ENCODE measurements at regions not wholly inside any gene's neighbourhood (a gene's known extent, or its start where the extent isn't known, plus 50 kb on each side); places are given as distances from the start of the nearest gene placed in this dataset.

DNA sequence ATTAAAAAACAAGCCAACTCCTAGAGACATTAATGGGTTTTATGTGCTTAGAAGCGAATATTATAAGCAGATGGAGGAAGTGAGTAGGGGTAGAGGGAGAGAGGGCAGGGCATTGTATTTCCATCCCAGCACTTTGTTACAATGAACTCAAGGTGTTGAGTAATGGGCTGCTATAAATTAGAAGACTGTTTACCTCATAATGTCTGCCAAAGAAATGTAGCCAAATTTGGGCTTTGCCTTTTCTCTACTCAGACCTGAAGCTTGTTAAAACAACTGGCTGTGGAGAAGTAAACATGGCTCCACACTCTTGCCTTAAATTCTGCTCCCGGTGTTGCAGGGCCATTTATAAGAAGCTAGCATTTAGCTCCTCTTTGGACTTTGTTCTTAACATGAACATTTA lies 134.7 kb downstream of the PMP22 start:
- H3K36me3 ChIP-seq (ENCODE audit: insufficient read depth, low read length): no peaks in the 10 kb centered on the region
- no peak overlapping the region for H3K4me2 ChIP-seq (ENCODE audit: low read length)
- H2AFZ ChIP-seq (ENCODE audit: low read length): no peak overlapping the region
- no peaks in the 10 kb centered on the region for H3K9me3 ChIP-seq (ENCODE audit: low read length)
- TF ChIP-seq, protein P1, sequence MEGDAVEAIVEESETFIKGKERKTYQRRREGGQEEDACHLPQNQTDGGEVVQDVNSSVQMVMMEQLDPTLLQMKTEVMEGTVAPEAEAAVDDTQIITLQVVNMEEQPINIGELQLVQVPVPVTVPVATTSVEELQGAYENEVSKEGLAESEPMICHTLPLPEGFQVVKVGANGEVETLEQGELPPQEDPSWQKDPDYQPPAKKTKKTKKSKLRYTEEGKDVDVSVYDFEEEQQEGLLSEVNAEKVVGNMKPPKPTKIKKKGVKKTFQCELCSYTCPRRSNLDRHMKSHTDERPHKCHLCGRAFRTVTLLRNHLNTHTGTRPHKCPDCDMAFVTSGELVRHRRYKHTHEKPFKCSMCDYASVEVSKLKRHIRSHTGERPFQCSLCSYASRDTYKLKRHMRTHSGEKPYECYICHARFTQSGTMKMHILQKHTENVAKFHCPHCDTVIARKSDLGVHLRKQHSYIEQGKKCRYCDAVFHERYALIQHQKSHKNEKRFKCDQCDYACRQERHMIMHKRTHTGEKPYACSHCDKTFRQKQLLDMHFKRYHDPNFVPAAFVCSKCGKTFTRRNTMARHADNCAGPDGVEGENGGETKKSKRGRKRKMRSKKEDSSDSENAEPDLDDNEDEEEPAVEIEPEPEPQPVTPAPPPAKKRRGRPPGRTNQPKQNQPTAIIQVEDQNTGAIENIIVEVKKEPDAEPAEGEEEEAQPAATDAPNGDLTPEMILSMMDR (IDR thresholded peaks at IDR 0.05; ENCODE audit: low read length): no peak
- no peaks in the 10 kb centered on the region for H3K9me2 ChIP-seq (ENCODE audit: low read depth, low read length)
- H3K79me2 ChIP-seq (ENCODE audit: insufficient read depth, low read length): no peaks in the 10 kb centered on the region
- no peaks in the 10 kb centered on the region for H3F3A ChIP-seq (ENCODE audit: insufficient read depth, low read length)
- no peaks in the 10 kb centered on the region for H4K20me1 ChIP-seq (ENCODE audit: insufficient read depth, low read length)
- no peak overlapping the region for H3K4me3 ChIP-seq (ENCODE audit: low read depth, low read length, poor library complexity, severe bottlenecking)
- H3K4me1 ChIP-seq (ENCODE audit: insufficient read depth, low read length, severe bottlenecking): no peaks in the 10 kb centered on the region
- H3K27ac ChIP-seq (ENCODE audit: low read depth, low read length, poor library complexity, severe bottlenecking): no peak overlapping the region
- H3K9ac ChIP-seq (ENCODE audit: low read length): no peak overlapping the region
- no peaks in the 10 kb centered on the region for H3K27me3 ChIP-seq (ENCODE audit: insufficient read depth, low read length)

DNA sequence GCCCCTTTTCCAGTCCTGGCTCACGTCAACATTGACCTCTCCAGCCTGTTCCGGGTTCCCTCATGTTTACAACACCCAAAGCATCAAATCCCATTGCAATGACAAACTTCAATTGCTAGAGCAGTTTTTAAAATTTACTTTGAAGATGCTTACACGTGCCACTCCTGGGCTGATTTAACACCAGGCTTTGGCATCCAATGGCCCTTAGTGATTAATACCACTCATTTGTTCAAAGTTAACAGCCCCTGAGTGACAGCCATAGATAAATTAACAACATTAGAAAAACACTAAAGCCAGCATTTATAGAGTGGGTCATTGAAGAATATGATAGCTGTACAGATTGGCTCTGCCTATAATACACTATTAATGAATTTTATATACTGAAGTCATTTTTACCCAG lies 135.1 kb downstream of the PMP22 start:
- Histone ChIP-seq H3K9ac (ENCODE audit: low read length) (no peak overlapping the region), H3F3A (ENCODE audit: insufficient read depth, low read length) (no peaks in the 10 kb centered on the region), H3K4me3 (ENCODE audit: low read depth, low read length, poor library complexity, severe bottlenecking) (no peak overlapping the region), H2AFZ (ENCODE audit: low read length) (no peak overlapping the region), H4K20me1 (ENCODE audit: insufficient read depth, low read length) (no peaks in the 10 kb centered on the region), H3K36me3 (ENCODE audit: insufficient read depth, low read length) (no peaks in the 10 kb centered on the region), H3K4me1 (ENCODE audit: insufficient read depth, low read length, severe bottlenecking) (no peaks in the 10 kb centered on the region), H3K9me3 (ENCODE audit: low read length) (no peaks in the 10 kb centered on the region), H3K4me2 (ENCODE audit: low read length) (no peak overlapping the region), H3K9me2 (ENCODE audit: low read depth, low read length) (no peaks in the 10 kb centered on the region), H3K27me3 (ENCODE audit: insufficient read depth, low read length) (no peaks in the 10 kb centered on the region), H3K79me2 (ENCODE audit: insufficient read depth, low read length) (no peaks in the 10 kb centered on the region), H3K27ac (ENCODE audit: low read depth, low read length, poor library complexity, severe bottlenecking) (no peak overlapping the region)
- TF ChIP-seq, protein P1 (IDR thresholded peaks at IDR 0.05; ENCODE audit: low read length): no peak
- no peak for TF ChIP-seq EZH2 (IDR thresholded peaks at IDR 0.05; ENCODE audit: borderline replicate concordance, low read length)

- Histone ChIP-seq H3K9me2 (ENCODE audit: low read depth, low read length) (no peaks in the 10 kb centered on the region), H3F3A (ENCODE audit: insufficient read depth, low read length) (no peaks in the 10 kb centered on the region), H3K9ac (ENCODE audit: low read length) (no peak overlapping the region), H3K4me2 (ENCODE audit: low read length) (no peak overlapping the region), H2AFZ (ENCODE audit: low read length) (no peak overlapping the region), H3K79me2 (ENCODE audit: insufficient read depth, low read length) (no peaks in the 10 kb centered on the region), H3K4me1 (ENCODE audit: insufficient read depth, low read length, severe bottlenecking) (no peaks in the 10 kb centered on the region), H3K27ac (ENCODE audit: low read depth, low read length, poor library complexity, severe bottlenecking) (no peak overlapping the region), H3K36me3 (ENCODE audit: insufficient read depth, low read length) (no peaks in the 10 kb centered on the region), H3K4me3 (ENCODE audit: low read depth, low read length, poor library complexity, severe bottlenecking) (no peak overlapping the region), H3K27me3 (ENCODE audit: insufficient read depth, low read length) (no peaks in the 10 kb centered on the region), H3K9me3 (ENCODE audit: low read length) (no peaks in the 10 kb centered on the region), H4K20me1 (ENCODE audit: insufficient read depth, low read length) (no peaks in the 10 kb centered on the region)
- TF ChIP-seq, protein P1 (IDR thresholded peaks at IDR 0.05; ENCODE audit: low read length): no peak
- TF ChIP-seq EZH2 (IDR thresholded peaks at IDR 0.05; ENCODE audit: borderline replicate concordance, low read length): no peak
Measured at GRCh38 chr17:15124746-15125145, 140.4 kb downstream of the PMP22 start.
